GM23338 (cell line): ENCODE measurements at regions not wholly inside any gene's neighbourhood (a gene's known extent, or its start where the extent isn't known, plus 50 kb on each side); places are given as distances from the start of the nearest gene placed in this dataset.

Experiments used
- ATAC-seq: fragments of 200-7000 bp; cut with Tn5 transposase; 3 replicates; pipeline ENCODE4 v1.9.1; 2020
- DNase-seq: peaks from one replicate; pipeline ENCODE4 v3.0.0-alpha.2; 2015; ENCODE audit warnings: low spot score
- H2AFZ ChIP-seq: fragments of 200-600 bp; sonication (generic); 2 replicates; pipeline ENCODE4 v1.8.0; 2016; ENCODE audit warnings: antibody characterized with exemption, mild to moderate bottlenecking, moderate library complexity
- H3F3A ChIP-seq: fragments of 200-600 bp; sonication (generic); replicated peaks from 2 replicates; pipeline ENCODE4 v1.8.0; 2017; ENCODE audit warnings: antibody characterized with exemption, mixed run types, low read depth
- H3K27ac ChIP-seq: fragments of 200-600 bp; sonication (generic); 2 replicates; pipeline ENCODE4 v1.6.1; 2016; ENCODE audit warnings: low read depth
- H3K27me3 ChIP-seq: fragments of 200-600 bp; sonication (generic); 2 replicates; pipeline ENCODE4 v1.8.0; 2016; ENCODE audit warnings: mild to moderate bottlenecking, mixed run types, moderate library complexity; ENCODE audit not compliant: insufficient read depth
- H3K36me3 ChIP-seq: fragments of 200-600 bp; sonication (generic); 2 replicates; pipeline ENCODE4 v1.8.0; 2016; ENCODE audit warnings: mild to moderate bottlenecking; ENCODE audit not compliant: insufficient read depth
- H3K4me1 ChIP-seq: fragments of 200-600 bp; sonication (generic); 2 replicates; pipeline ENCODE4 v1.8.0; 2016; ENCODE audit warnings: mild to moderate bottlenecking, moderate library complexity; ENCODE audit not compliant: insufficient read depth
- H3K4me2 ChIP-seq: fragments of 200-600 bp; sonication (generic); 2 replicates; pipeline ENCODE4 v1.7.1; 2017; ENCODE audit warnings: mixed run types
- H3K4me3 ChIP-seq: fragments of 200-600 bp; sonication (generic); 2 replicates; pipeline ENCODE4 v1.6.1; 2016; ENCODE audit warnings: mixed run types
- H3K79me2 ChIP-seq: fragments of 200-600 bp; sonication (generic); replicated peaks from 2 replicates; pipeline ENCODE4 v1.8.0; 2017; ENCODE audit warnings: mild to moderate bottlenecking; ENCODE audit not compliant: insufficient read depth
- H3K9me2 ChIP-seq: fragments of 200-600 bp; sonication (generic); 2 replicates; pipeline ENCODE4 v1.8.0; 2017; ENCODE audit not compliant: insufficient read depth
- H4K20me1 ChIP-seq: fragments of 200-600 bp; sonication (generic); replicated peaks from 2 replicates; pipeline ENCODE4 v1.8.0; 2017; ENCODE audit warnings: mild to moderate bottlenecking; ENCODE audit not compliant: insufficient read depth
- H3K27ac Mint-ChIP-seq: 2 replicates; pipeline ENCODE4 v1.8.0; 2020; ENCODE audit warnings: inconsistent platforms, mild to moderate bottlenecking, moderate library complexity, mixed read lengths
- H3K27me3 Mint-ChIP-seq: 3 replicates; pipeline ENCODE4 v1.8.0; 2022; ENCODE audit warnings: low read depth, mild to moderate bottlenecking, moderate library complexity, mixed read lengths, inconsistent platforms; ENCODE audit not compliant: insufficient read depth, poor library complexity
- H3K36me3 Mint-ChIP-seq: 3 replicates; pipeline ENCODE4 v1.8.0; 2021; ENCODE audit warnings: low read depth, mild to moderate bottlenecking, inconsistent platforms, moderate library complexity, mixed read lengths
- H3K4me1 Mint-ChIP-seq: 3 replicates; pipeline ENCODE4 v1.8.0; 2020; ENCODE audit warnings: mild to moderate bottlenecking, inconsistent platforms, mixed read lengths
- H3K4me3 Mint-ChIP-seq: 3 replicates; pipeline ENCODE4 v1.8.0; 2021; ENCODE audit warnings: moderate library complexity, mild to moderate bottlenecking, inconsistent platforms, mixed read lengths
- H3K9me3 Mint-ChIP-seq: 3 replicates; pipeline ENCODE4 v1.8.0; 2020; ENCODE audit warnings: moderate library complexity, mild to moderate bottlenecking, inconsistent platforms, mixed read lengths
- CTCF ChIP-seq, 2 experiments: fragments of 200-600 bp in 1 of 2; sonication (generic) in 1 of 2; conservative IDR thresholded peaks; 2 replicates each; pipeline versions ENCODE4 v1.5.1 to v1.6.1; 2016 to 2017; ENCODE audit warnings: antibody characterized with exemption in 2 of 2, low read depth in 2 of 2, mild to moderate bottlenecking in 2 of 2, moderate library complexity in 1 of 2
- EZH2 ChIP-seq: fragments of 200-600 bp; sonication (generic); IDR thresholded peaks from one replicate; pipeline ENCODE4 v1.8.0; 2017; ENCODE audit warnings: antibody characterized with exemption, mild to moderate bottlenecking, low read depth; ENCODE audit not compliant: unreplicated experiment
- EZH2phosphoT487 ChIP-seq: fragments of 200-600 bp; sonication (generic); IDR thresholded peaks from one replicate; pipeline ENCODE4 v1.8.1; 2018; ENCODE audit warnings: antibody characterized with exemption; ENCODE audit not compliant: unreplicated experiment
- JUNB ChIP-seq: IDR thresholded peaks from one replicate; pipeline ENCODE4 v1.6.1; 2016; ENCODE audit warnings: antibody characterized with exemption; ENCODE audit not compliant: unreplicated experiment
- NANOG ChIP-seq: IDR thresholded peaks from 2 replicates; pipeline ENCODE4 v1.6.1; 2016; ENCODE audit warnings: antibody characterized with exemption, borderline replicate concordance
- POLR2AphosphoS5 ChIP-seq: IDR thresholded peaks from 2 replicates; pipeline ENCODE4 v1.6.1; 2016; ENCODE audit warnings: antibody characterized with exemption, low read depth
- STAT1 ChIP-seq: IDR thresholded peaks from one replicate; pipeline ENCODE4 v1.6.1; 2016; ENCODE audit warnings: antibody characterized with exemption; ENCODE audit not compliant: unreplicated experiment
- ZNF114 ChIP-seq: fragments of 250-450 bp; sonication (Bioruptor Pico); IDR thresholded peaks from 2 replicates; pipeline ENCODE4 v1.5.0; 2020; ENCODE audit warnings: mild to moderate bottlenecking, moderate library complexity
- ZNF331 ChIP-seq: fragments of 250-450 bp; sonication (Bioruptor Pico); IDR thresholded peaks from 2 replicates; pipeline ENCODE4 v1.5.0; 2020; ENCODE audit warnings: low read depth, mild to moderate bottlenecking, moderate library complexity
- ZNF462 ChIP-seq: fragments of 250-450 bp; sonication (Bioruptor Pico); IDR thresholded peaks from 2 replicates; pipeline ENCODE4 v1.5.0; 2020; ENCODE audit warnings: mild to moderate bottlenecking, moderate library complexity

GRCh38 chr6:40146902-40147301, 212.6 kb upstream of the MOCS1 start (continued):
- no peak for TF ChIP-seq EZH2
- no peak for TF ChIP-seq NANOG
- no peak for TF ChIP-seq POLR2AphosphoS5
- TF ChIP-seq STAT1, result no peak
- TF ChIP-seq JUNB, result no peak
- TF ChIP-seq ZNF331 (CRISPR knock-in tag), result no peak

- Mint-ChIP-seq H3K36me3 (no peaks in the 10 kb centered on the region), H3K9me3 (no peaks in the 10 kb centered on the region), H3K4me1 (no peaks in the 10 kb centered on the region), H3K4me3 (no peak overlapping the region), H3K27ac (no peak overlapping the region), H3K27me3 (peaks cover 2% of the 10 kb centered on the region)
- Histone ChIP-seq H3K4me2 (no peak overlapping the region), H3K4me1 (no peaks in the 10 kb centered on the region), H3K27ac (no peak overlapping the region), H3K79me2 (no peaks in the 10 kb centered on the region), H3K36me3 (no peaks in the 10 kb centered on the region), H3K9me2 (peaks cover 42% of the 10 kb centered on the region), H4K20me1 (no peaks in the 10 kb centered on the region), H3F3A (no peaks in the 10 kb centered on the region), H3K4me3 (no peak overlapping the region), H3K27me3 (no peaks in the 10 kb centered on the region), H2AFZ (no peak overlapping the region)
- TF ChIP-seq POLR2AphosphoS5 (no peak), ZNF462 (no peak), ZNF114 (CRISPR knock-in tag) (no peak), EZH2phosphoT487 (no peak), JUNB (no peak), ZNF331 (CRISPR knock-in tag) (no peak), EZH2 (no peak), NANOG (no peak), CTCF (conservative IDR thresholded peaks at IDR 0.05; ENCODE audit: low read depth in 2 of 2) (no peak)
- DNase-seq (no peak), ATAC-seq (no peak)
These were observed 205.2 kb upstream of the MOCS1 start for GRCh38 chr6:40139447-40139846.
